ENCODE measurements at regions not wholly inside any gene's neighbourhood (a gene's known extent, or its start where the extent isn't known, plus 50 kb on each side); places are given as distances from the start of the nearest gene placed in this dataset.

DNA sequence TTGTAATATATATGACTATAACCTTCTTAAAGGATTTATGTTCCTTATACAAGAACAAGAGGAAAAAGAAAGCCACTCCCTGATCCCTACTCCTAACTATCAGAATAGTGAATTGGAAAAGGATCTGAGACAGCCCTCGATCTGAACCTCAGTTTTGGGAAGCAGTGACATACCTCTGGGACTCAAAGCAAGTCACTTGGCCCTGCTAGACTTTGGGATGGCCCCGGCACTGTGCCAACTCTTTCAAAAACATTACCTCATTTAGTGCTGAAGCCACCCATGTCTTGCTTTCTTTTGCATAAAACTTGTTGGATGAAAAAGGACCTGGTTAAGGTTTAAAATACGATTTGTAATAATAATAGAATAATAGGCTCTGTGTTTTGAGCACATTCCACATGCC is 447.3 kb downstream of the FGF9 start:
- TF ChIP-seq CTCF (IDR thresholded peaks at IDR 0.05; ENCODE audit: low read depth, low read length) (no peak), POLR2A (IDR thresholded peaks at IDR 0.05; ENCODE audit: extremely low read depth, insufficient read length) (no peak), MYC (IDR thresholded peaks at IDR 0.05; ENCODE audit: low read depth, low read length) (no peak)
